ENCODE measurements at regions not wholly inside any gene's neighbourhood (a gene's known extent, or its start where the extent isn't known, plus 50 kb on each side); places are given as distances from the start of the nearest gene placed in this dataset.
"Not testable (repeated sequence)": the region's sequence is repeated elsewhere in the genome, so short reads cannot be mapped to it uniquely, and the experiment has no call there.

DNA sequence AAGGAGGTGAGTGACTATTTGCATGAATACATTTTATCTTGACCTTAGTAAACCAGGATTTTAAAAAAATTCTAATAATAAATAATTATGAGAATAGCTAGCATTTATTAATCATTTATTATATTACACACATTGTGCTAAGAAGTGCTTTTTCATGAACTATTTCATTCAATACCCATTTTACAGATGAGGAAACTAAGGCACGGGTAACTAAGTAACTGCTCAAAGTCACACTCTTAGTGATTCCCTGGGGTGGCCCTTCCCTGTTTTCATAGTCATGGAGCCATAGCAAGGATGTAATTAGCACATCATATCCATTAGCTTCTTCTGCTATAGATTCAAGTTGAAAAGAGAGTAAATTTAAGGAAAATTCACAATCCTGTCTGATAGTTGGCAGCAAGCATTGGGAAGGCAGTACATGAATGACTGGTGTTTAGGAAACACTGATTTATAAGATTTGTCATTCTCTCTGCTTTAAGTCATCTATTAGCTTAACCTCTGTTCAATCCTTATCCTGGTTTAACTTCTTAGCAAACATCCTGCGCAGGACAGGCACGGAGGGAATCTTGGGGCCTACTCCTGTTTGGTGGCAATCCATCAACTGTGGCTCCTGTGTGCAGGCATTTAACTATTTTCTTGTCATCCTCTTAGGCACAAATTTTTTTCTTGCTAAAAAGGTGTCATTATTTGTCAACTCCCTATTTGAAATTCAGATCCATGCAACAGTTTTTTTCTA lies 68.3 kb downstream of the RIN2 start:
- Mint-ChIP-seq H3K9me3 (no peaks in the 10 kb centered on the region), H3K27me3 (peaks cover 14% of the 10 kb centered on the region), H3K27ac (no peak overlapping the region), H3K4me1 (peaks cover 15% of the 10 kb centered on the region), H3K36me3 (no peaks in the 10 kb centered on the region), H3K4me3 (no peak overlapping the region)
- no peak for DNase-seq

DNA sequence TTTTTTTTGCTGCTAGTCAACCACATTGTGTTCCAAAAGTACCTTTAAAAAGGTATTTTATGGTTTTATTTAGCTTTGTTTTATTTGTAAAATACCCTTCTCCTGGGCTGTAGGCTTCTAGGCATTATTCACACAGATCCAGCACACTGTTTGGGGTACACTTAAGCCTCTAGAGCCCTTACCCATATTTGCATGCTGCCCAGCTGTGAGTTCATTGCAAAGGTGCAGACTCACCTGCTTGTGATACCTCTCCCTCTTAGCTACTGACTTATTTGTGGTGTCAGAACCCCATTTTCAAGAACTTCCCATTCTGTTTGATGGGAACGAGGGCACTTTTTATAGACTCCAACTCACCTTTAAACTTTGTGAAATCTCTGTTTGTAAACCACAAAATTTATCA lies 69.8 kb downstream of the RIN2 start:
- Mint-ChIP-seq H3K4me1 (peaks cover 22% of the 10 kb centered on the region), H3K4me3 (no peak overlapping the region), H3K9me3 (no peaks in the 10 kb centered on the region), H3K27me3 (peaks cover 23% of the 10 kb centered on the region), H3K27ac (no peak overlapping the region), H3K36me3 (no peaks in the 10 kb centered on the region)
- DNase-seq: no peak

DNA sequence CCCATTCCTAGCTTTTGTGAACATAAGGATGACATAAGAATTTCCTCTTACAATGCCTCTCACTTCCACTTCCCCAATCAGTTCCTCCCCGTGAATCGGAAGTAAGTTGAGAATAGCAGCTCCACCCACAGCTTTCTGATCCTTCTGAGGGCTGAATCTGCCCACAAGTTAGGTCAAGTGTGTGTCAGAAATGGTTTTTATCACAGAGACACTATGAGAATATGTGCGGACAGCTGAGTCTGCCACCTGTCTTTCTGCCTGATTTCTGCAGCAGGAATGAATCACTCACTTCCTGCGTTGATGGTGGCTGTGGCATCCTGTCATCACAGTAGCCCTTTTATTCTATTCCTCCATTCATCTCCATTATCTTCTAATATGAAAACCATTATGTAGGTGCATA lies 70.2 kb downstream of the RIN2 start:
- Mint-ChIP-seq H3K4me1 (peaks cover 25% of the 10 kb centered on the region), H3K9me3 (no peaks in the 10 kb centered on the region), H3K4me3 (no peak overlapping the region), H3K27me3 (peaks cover 23% of the 10 kb centered on the region), H3K27ac (no peak overlapping the region), H3K36me3 (no peaks in the 10 kb centered on the region)
- peak; percentile 53 for DNase-seq

DNA sequence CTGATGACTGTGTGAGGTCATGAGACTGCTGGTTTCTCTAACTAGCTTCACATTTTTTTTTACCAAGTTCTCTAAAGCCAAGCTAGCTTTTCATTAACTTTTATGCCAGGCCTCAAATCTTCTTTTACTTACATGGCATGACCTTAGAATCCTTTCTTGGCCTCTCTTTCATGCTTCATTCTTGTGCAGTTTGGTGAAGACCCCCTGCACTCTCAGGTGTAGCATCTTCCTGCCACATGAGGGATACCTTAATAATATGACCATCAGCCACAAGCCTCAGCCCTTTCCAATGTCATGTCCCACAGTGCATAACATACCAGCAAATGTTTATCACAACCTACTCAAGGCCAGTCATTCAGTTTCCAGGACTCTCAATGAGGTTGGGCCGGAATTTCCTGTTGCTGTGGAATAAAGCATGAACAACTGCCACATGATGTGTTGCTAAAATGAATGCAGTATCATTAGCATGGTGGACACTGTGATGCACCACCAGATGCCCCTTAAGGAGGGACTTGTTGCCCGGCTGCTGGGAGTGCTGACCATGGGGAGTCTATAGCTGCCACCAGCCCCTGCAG lies 72.2 kb downstream of the RIN2 start:
- H3K9me3 Mint-ChIP-seq: no peaks in the 10 kb centered on the region
- no peak for DNase-seq
- peaks cover 28% of the 10 kb centered on the region for H3K4me1 Mint-ChIP-seq
- no peak overlapping the region for H3K27ac Mint-ChIP-seq
- H3K36me3 Mint-ChIP-seq: no peaks in the 10 kb centered on the region
- H3K27me3 Mint-ChIP-seq: peaks cover 37% of the 10 kb centered on the region
- no peak overlapping the region for H3K4me3 Mint-ChIP-seq

DNA sequence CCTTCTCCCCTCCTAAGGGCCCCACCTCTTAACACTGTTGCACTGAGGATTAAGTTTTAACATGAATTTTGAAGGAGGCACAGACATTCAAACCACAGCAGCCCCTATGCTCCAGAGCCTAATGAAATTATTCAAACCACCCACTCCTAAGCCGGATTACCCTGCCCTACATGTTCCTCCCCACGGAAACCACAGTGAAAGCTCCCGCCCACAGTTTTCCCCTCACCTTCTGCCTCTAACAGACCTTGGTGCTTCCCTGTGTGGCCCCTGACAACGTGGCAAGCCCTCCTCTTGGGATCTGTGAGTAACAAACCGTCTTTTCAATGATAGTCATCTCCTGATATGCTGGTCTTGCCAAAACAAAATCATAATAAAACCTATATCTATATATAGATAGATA lies 74.8 kb downstream of the RIN2 start:
- DNase-seq: peak; percentile 58
- Mint-ChIP-seq H3K36me3 (no peaks in the 10 kb centered on the region), H3K27ac (no peak overlapping the region), H3K9me3 (no peaks in the 10 kb centered on the region), H3K4me3 (no peak overlapping the region), H3K4me1 (peaks cover 27% of the 10 kb centered on the region), H3K27me3 (peaks cover 48% of the 10 kb centered on the region)

DNA sequence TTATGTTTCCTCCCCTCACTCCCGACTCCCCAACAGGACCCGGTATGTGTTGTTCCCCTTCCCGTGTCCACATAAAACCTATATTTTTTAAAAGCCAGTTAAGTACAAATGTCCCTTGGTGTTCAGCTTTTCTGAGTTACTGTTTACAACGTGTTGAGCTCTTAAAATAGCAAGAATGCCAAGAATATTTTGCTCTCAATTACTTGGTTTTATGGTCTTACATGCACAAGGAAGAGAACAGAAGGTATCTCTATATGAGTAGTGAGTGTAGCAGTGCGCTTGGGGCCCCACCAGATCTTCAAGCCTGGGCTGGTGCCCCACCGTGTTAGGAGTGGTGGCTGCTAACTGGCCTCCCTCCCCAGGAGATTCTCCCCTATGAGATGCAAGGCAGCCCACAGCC lies 75.3 kb downstream of the RIN2 start:
- Mint-ChIP-seq H3K4me1 (peaks cover 22% of the 10 kb centered on the region), H3K4me3 (no peak overlapping the region), H3K27me3 (peaks cover 43% of the 10 kb centered on the region), H3K36me3 (no peaks in the 10 kb centered on the region), H3K27ac (no peak overlapping the region), H3K9me3 (no peaks in the 10 kb centered on the region)
- no peak for DNase-seq

DNA sequence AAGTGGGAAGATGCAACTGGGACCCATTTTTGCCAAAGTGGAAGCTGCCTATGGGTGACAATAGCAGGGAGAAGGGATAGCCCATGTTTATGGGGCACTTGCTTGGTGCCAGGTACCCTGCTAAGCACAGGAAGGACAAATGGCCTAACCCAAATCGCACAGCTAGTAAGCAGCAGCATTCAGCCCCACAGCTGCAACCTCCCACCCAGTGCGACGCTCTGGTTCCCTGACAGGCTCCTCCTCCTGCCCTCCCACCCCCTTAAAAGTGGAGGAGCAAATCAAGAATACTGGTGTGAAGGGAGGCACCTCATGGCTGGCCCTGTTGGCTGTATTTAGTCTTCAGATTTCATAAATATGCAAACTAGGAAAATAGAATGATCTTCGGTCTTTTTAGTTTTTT lies 76.2 kb downstream of the RIN2 start:
- no peaks in the 10 kb centered on the region for H3K36me3 Mint-ChIP-seq
- peaks cover 14% of the 10 kb centered on the region for H3K4me1 Mint-ChIP-seq
- no peaks in the 10 kb centered on the region for H3K9me3 Mint-ChIP-seq
- no peak overlapping the region for H3K4me3 Mint-ChIP-seq
- H3K27me3 Mint-ChIP-seq: peaks cover 40% of the 10 kb centered on the region
- H3K27ac Mint-ChIP-seq: no peak overlapping the region
- DNase-seq: no peak

DNA sequence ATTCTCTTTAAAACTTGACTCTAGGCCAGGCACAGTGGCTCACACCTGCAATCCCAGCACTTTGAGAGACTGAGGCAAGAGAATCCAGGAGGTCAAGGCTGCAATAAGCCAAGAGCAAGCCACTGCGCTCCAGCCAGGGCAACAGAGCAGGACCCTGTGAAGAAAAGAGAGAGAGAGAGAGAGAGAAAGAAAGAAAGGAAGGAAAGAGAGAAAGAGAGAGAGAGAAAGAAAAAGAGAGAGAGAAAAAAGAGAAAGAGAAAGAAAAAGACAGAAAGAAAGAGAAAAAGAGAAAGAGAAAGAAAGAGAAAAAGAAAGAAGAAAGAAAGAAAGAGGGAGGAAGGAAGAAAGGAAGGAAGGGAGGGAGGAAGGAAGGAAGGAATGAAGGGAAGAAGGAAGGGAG lies 76.7 kb downstream of the RIN2 start:
- peaks cover 39% of the 10 kb centered on the region for H3K27me3 Mint-ChIP-seq
- no peaks in the 10 kb centered on the region for H3K36me3 Mint-ChIP-seq
- H3K27ac Mint-ChIP-seq: no peak overlapping the region
- H3K9me3 Mint-ChIP-seq: no peaks in the 10 kb centered on the region
- no peak overlapping the region for H3K4me3 Mint-ChIP-seq
- peaks cover 13% of the 10 kb centered on the region for H3K4me1 Mint-ChIP-seq
- DNase-seq: no peak

DNA sequence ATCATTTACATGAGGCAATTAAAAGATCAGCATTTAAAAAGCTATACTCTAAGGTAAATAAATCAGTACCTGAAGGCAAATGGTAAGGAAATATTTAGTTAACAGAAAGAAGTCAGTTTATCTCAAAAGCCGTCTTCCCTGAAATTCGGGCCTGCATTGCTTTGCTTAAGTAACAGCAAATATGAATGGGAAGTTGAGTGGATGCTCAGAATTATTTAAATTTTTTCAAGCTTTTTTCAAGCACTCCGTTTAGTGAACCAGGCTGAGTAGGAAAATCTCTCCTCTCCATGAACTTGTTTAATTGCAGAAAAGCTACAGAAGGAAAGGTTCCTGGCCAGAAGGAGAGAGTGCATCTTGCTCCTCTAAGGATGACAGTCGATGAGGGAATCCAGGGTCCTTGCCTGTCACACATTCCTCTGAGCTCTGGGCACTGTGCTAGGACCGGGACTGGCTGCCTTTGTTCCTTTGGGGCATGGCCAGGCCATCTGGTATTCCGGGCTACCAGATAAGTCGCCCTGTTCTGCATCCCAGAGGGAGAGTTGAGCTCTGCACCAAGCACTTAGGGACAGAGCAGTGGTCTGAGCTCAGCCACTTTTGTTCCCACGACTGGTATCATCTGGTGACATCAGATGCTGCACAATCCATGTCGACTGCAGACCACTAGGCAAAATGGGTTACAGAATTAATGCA lies 77.6 kb downstream of the RIN2 start:
- H3K4me3 Mint-ChIP-seq: no peak overlapping the region
- H3K4me1 Mint-ChIP-seq: peaks cover 13% of the 10 kb centered on the region
- H3K27ac Mint-ChIP-seq: no peak overlapping the region
- H3K9me3 Mint-ChIP-seq: no peaks in the 10 kb centered on the region
- no peak for DNase-seq
- no peaks in the 10 kb centered on the region for H3K36me3 Mint-ChIP-seq
- H3K27me3 Mint-ChIP-seq: peaks cover 39% of the 10 kb centered on the region

DNA sequence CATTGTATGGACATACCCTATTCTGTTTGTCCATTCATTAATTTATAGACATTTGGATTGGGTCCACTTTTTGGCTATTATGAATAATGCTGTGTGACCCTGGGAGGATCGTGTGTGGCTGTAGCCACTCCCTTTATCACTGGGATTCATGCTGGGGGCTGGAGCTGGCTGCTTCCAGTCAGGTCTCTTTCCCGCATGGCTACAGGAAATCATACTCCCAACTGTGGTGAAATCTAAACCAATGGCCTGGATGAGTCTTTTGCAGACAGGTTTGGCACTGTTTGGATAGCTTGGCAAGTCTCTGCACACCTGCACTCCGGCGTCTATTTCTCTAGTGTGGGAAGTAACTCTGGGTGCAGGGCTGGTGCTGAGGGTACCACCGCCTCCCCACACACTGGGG lies 80.4 kb downstream of the RIN2 start:
- peaks cover 22% of the 10 kb centered on the region for H3K27me3 Mint-ChIP-seq
- DNase-seq: no peak
- H3K36me3 Mint-ChIP-seq: no peaks in the 10 kb centered on the region
- H3K4me1 Mint-ChIP-seq: peaks cover 1% of the 10 kb centered on the region
- H3K4me3 Mint-ChIP-seq: no peak overlapping the region
- peaks cover 4% of the 10 kb centered on the region for H3K9me3 Mint-ChIP-seq
- no peak overlapping the region for H3K27ac Mint-ChIP-seq

DNA sequence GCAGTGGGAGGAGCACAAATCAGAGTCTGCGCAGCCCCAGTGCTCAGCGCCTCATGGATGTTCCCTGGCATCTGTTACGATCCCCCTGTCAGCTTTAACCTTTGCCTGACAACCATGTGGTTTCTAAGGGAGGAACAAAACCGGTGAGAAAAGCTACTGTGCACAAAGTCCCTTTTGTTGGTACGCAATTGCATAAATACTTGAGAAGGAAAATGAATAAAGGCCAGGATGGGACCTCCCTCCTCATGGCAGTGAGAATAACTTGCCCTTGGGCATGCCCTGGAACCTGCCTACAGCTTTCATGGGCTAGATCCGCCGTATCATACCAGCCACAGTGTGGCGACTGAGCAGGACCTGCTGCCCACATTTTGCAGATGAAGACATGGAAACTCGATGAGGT lies 81.0 kb downstream of the RIN2 start:
- no peak for DNase-seq
- Mint-ChIP-seq H3K27ac (no peak overlapping the region), H3K4me1 (no peaks in the 10 kb centered on the region), H3K27me3 (peaks cover 19% of the 10 kb centered on the region), H3K4me3 (no peak overlapping the region), H3K36me3 (no peaks in the 10 kb centered on the region), H3K9me3 (peaks cover 4% of the 10 kb centered on the region)

DNA sequence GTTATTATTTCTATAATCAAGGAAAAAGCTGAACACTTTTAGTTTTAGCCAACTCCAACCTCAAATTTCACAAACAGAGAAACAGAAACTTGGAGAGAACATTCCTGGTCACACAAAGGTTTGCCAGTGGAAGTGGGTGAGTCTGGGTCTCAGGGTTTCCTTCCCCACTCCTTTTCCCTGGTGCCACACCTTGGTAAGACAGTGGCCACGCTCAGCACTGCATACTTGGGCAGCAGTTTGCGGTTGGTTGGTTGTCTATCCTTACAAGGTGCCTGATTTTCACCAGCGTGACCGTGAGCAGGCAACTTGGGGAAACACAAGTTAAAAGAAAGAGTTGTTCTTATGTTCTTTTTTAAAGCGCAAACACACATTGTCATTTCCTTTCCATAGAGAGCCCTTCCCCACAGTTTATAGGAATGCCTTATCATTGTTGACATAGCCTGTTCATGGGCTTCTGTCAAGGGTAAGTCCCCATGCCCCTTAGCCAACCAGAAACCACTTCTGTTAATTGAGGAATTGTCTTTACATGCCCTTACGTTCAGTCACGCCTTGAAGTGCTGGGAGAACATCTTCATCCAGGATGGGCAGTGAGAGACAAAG lies 82.2 kb downstream of the RIN2 start:
- no peaks in the 10 kb centered on the region for H3K4me1 Mint-ChIP-seq
- peaks cover 18% of the 10 kb centered on the region for H3K27me3 Mint-ChIP-seq
- H3K4me3 Mint-ChIP-seq: no peak overlapping the region
- no peak overlapping the region for H3K27ac Mint-ChIP-seq
- DNase-seq: no peak
- peaks cover 8% of the 10 kb centered on the region for H3K9me3 Mint-ChIP-seq
- no peaks in the 10 kb centered on the region for H3K36me3 Mint-ChIP-seq

DNA sequence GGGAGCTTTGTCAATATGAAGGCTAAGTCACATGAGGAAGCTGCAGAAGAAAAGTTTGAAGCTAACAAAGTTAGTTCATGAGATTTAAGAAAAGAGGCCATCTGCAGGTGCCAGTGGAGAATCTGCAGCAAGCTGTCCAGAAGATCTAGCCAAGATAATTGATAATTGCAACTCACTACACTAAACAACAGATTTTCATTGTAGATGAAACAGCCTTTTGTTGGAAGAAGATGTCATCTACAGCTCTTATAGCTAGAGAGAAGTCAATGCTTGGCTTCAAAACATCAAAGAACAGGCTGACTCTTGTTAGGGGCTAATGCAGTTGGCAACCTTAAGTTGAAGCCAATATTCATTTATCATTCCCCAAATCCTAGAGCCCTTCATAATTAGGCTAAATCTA lies 83.7 kb downstream of the RIN2 start:
- H3K4me3 Mint-ChIP-seq: no peak overlapping the region
- H3K27me3 Mint-ChIP-seq: peaks cover 20% of the 10 kb centered on the region
- H3K36me3 Mint-ChIP-seq: peaks cover 2% of the 10 kb centered on the region
- no peaks in the 10 kb centered on the region for H3K4me1 Mint-ChIP-seq
- DNase-seq: no peak
- peaks cover 10% of the 10 kb centered on the region for H3K9me3 Mint-ChIP-seq
- H3K27ac Mint-ChIP-seq: no peak overlapping the region

DNA sequence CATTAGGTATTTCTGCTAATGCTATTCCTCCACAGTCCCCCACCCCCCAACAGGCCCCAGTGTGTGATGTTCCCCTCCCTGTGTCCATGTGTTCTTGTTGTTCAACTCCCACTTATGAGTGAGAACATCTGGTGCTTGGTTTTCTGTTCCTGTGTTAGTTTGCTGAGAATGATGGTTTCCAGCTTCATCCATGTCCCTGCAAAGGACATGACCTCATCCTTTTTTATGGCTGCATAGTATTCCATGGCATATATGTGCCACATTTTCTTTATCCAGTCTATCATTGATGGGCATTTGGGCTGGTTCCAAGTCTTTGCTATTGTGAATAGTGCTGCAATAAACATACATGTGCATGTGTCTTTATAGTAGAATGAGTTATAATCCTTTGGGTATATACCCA lies 86.8 kb downstream of the RIN2 start:
- H3K27ac Mint-ChIP-seq, H3K4me3 Mint-ChIP-seq, H3K36me3 Mint-ChIP-seq, DNase-seq, H3K9me3 Mint-ChIP-seq, H3K4me1 Mint-ChIP-seq: not testable (repeated sequence)
- H3K27me3 Mint-ChIP-seq: peaks cover 28% of the 10 kb centered on the region

DNA sequence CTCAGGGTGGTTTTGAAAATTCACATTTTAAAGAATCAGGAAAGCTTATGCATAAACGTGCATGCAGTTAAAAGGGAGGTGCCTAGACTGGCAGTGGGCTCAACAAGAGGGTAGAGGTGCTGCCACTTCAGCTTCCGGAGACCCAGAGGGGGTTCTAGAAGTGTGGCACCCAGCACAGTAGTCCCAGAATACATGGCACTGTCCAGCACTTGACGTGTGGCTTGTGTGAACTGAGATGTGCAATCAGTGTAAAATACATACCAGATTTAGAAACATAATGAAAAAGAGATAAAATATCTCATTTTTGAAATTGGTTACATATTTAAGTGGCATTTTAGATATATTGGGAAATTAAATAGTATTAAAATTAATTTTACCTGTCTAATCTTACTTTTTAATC lies 89.3 kb downstream of the RIN2 start:
- no peak for DNase-seq
- no peaks in the 10 kb centered on the region for H3K4me1 Mint-ChIP-seq
- H3K27me3 Mint-ChIP-seq: peaks cover 28% of the 10 kb centered on the region
- H3K4me3 Mint-ChIP-seq: no peak overlapping the region
- peaks cover 10% of the 10 kb centered on the region for H3K9me3 Mint-ChIP-seq
- H3K36me3 Mint-ChIP-seq: peaks cover 2% of the 10 kb centered on the region
- no peak overlapping the region for H3K27ac Mint-ChIP-seq

All from activated naive CD8-positive, alpha-beta T cell treated with anti-CD3 and anti-CD28 coated beads for 36 hours (primary cell).